Stimulated activated CD4-positive, alpha-beta T cell treated with anti-CD3 and anti-CD28 coated beads, Interleukin-4, amount 100 ng/mL, for 1 hour (primary cell): ENCODE measurements at regions not wholly inside any gene's neighbourhood (a gene's known extent, or its start where the extent isn't known, plus 50 kb on each side); places are given as distances from the start of the nearest gene placed in this dataset.

Source experiments
- DNase-seq: peaks from one replicate; pipeline ENCODE4 v3.0.0-alpha.2; 2020

GRCh38 chr4:3853388-3854035, 87.3 kb downstream of the ADRA2C start:
- DNase-seq: no peak

- no peak for DNase-seq
These were observed 88.5 kb downstream of the ADRA2C start for GRCh38 chr4:3854661-3855060.

- DNase-seq: no peak
These were observed 89.5 kb downstream of the ADRA2C start for GRCh38 chr4:3855646-3856045.

GRCh38 chr4:3856604-3857204, 90.5 kb downstream of the ADRA2C start:
- DNase-seq: no peak

GRCh38 chr4:3857269-3857926, 91.2 kb downstream of the ADRA2C start:
- no peak for DNase-seq

- DNase-seq: no peak
These were observed 92.0 kb downstream of the ADRA2C start for GRCh38 chr4:3858046-3858730.

GRCh38 chr4:3858765-3859388, 92.7 kb downstream of the ADRA2C start:
- no peak for DNase-seq

- no peak for DNase-seq
These were observed 93.4 kb downstream of the ADRA2C start for GRCh38 chr4:3859571-3859970.

- DNase-seq: no peak
These were observed 94.1 kb downstream of the ADRA2C start for GRCh38 chr4:3860061-3860912.

GRCh38 chr4:3860913-3861636, 94.9 kb downstream of the ADRA2C start:
- no peak for DNase-seq

GRCh38 chr4:3861720-3862639, 95.8 kb downstream of the ADRA2C start:
- DNase-seq: no peak

GRCh38 chr4:3862640-3863420, 96.6 kb downstream of the ADRA2C start:
- no peak for DNase-seq

GRCh38 chr4:3863841-3864741, 97.9 kb downstream of the ADRA2C start:
- no peak for DNase-seq

GRCh38 chr4:3864742-3865721, 98.8 kb downstream of the ADRA2C start:
- no peak for DNase-seq

GRCh38 chr4:3865986-3866812, 100.0 kb downstream of the ADRA2C start:
- DNase-seq: no peak

- no peak for DNase-seq
These were observed 100.6 kb downstream of the ADRA2C start for GRCh38 chr4:3866813-3867129.
